Stimulated activated naive CD4-positive, alpha-beta T cell (primary cell): ENCODE measurements at regions not wholly inside any gene's neighbourhood (a gene's known extent, or its start where the extent isn't known, plus 50 kb on each side); places are given as distances from the start of the nearest gene placed in this dataset.

Experiments used
- DNase-seq, 6 experiments: peaks; one replicate each; lab custom pipeline; 2025; lab: John Stamatoyannopoulos, UW

DNA sequence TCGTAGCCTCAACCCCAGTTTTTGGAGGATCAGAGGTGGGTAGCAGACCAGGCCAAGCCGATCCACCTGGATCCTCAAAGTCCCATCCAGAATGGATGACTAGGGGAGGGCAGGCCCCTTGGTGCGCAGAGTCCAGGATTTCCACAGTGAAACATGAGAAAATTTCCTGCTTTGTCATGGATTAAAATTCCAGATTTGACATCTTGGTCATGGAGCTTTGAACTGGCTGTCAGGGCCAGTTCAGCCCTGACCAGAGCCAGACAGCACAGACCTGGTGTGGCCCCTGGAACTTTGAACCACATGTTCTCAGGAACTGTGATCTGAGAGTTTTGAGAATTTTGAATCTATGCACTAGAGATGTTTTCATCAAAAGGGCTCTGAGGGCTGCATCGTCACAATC, 177.5 kb downstream of the MN1 start:
- no peak for DNase-seq

DNA sequence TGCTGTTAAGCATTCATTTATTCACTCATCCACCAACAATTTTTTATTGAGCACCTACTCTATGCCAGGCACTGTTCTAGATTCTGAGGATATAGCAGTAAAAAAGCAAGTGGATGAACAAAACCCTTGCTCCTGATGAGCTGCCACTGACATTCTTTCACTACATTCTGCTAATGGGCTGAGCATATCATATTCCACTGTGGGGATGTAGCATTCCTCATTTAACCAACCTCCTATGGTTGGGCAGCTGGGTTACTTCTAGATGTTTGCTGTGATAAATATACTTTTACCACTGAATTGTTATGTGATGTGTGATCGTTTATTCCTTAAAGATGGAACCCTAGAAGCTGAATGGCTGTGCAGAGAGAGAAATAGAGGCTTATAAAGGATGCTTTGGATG, 176.9 kb downstream of the MN1 start:
- DNase-seq = no peak

DNA sequence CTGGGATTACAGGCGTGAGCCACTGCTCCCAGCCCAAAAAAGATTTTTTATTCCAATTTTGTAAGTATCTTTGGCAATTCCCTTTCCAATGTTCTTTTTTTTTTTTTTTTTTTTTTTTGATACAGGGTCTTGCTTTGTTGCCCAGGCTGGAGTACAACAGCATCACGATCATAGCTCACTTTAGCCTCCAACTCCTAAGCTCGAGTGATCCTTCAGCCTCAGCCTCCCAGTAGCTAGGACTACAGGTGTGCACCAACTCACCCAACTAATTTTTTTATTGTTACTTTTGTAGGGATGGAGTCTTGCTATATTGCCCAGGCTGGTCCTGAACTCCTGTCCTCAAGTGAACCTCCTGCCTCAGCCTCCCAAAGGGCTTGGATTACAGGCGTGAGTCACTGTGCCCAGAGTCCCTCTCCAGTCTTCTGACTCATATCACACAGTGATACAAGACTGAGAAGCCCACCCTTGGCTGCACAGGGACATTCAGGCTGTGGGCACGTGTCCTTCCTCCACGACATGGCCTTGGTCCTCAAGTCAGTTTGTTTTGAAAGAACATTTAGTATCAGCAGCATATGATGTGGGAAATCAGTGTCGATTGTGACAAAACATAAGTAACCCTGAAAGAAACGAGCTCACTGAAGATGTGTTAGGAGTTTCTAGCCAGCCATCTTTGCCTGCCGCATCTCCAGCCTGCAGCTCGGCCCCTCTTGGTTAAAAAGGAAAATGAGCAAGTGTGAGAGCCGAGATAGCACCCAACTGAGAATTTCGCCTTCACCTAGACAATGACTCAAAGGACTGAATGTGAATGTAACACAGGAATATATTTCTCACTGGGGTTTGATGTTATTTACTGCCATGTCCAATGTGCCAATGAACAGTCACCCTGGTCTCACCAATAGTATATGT, 175.5 kb downstream of the MN1 start:
- DNase-seq = no peak

DNA sequence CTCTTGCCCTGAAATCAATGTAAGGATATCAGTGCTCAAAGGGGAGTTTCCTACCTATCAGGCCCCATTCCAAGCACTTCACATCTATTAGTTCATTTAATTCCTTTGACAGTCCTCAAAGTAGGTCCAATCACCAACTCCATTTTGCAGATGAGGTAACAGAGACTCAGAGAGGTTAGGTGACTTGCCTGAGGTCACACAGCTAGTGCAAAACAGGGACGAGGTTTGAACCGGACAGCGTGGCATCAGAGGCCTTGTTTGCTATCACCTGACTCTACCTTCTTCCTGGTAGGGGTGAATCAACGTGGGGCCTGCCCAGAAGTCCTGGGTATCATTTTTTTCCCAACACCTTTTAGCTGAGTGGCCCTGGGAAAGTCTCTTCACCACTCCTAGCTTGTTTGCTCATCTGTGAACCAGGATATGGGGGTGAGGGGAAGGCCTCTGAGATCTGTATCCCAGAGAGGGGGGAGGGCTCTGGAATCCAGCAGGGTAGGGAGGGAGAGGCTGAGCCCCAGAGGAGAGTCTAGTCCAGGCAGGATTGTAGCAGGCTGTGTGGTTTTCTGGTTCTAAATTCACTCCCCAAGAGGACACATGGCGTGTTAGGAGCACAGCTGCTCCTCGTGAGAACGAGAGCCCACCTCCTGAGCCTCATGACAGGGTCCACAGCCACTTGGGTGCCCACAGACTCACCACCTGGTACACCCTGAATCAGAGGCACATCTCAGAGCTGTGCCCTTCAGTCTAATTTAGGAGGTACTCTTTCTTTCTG, 174.7 kb downstream of the MN1 start:
- DNase-seq = no peak

DNA sequence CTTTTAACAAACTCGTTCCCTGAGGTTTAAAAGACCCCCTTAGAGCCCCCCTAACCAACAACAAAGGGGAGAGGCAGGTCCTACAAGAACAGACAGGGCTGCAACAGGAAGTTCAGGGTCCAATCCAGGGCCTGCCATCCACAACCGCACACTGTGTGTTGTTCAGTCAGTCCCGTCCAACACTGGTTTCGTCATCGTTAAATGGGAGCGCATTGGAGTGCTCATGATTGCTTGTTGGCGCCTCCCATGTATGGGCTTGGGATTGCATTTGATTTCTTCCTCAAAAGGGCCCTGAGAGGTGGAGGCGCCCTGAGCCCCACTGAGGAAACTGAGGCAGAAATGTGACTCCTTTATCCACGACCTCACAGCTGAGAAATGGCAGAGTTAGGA, 174.1 kb downstream of the MN1 start:
- no peak for DNase-seq

DNA sequence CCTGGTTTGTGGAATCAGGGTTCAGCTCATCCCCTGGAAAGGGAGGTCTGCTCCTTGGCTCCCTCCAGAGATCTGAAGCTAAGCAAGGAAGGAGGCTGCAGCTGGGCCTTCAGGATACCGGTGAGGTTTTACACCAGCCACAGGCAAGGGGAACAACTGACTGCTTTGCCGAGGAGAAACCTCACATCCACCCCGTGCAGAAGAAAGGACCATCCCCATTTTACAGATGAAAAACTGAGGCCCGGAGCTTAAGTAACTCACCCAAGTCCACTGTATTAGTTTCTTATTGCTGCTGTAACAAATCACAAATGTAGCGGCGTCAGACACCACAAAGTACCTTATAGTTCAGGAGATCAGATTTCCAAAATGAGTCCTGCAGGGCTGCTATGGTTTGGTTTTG, 173.7 kb downstream of the MN1 start:
- no peak for DNase-seq

DNA sequence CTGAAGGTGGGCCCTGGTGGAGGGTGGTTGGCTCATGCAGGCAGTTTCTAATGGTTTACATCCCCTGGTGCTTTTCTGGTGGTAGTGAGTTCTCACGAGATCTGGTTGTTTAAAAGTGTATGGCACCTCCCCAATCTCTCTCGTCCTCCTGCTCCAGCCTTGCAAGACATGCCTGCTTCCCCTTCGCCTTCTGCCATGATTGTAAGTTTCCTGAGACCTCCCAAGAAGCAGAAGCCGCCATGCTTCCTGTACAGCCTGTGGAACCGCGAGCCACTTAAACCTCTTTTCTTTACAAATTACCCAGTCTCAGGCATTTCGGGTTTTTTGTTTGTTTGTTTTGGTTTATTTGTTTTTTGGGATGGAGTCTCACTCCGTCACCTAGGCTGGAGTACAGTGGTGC, 173.2 kb downstream of the MN1 start:
- no peak for DNase-seq

DNA sequence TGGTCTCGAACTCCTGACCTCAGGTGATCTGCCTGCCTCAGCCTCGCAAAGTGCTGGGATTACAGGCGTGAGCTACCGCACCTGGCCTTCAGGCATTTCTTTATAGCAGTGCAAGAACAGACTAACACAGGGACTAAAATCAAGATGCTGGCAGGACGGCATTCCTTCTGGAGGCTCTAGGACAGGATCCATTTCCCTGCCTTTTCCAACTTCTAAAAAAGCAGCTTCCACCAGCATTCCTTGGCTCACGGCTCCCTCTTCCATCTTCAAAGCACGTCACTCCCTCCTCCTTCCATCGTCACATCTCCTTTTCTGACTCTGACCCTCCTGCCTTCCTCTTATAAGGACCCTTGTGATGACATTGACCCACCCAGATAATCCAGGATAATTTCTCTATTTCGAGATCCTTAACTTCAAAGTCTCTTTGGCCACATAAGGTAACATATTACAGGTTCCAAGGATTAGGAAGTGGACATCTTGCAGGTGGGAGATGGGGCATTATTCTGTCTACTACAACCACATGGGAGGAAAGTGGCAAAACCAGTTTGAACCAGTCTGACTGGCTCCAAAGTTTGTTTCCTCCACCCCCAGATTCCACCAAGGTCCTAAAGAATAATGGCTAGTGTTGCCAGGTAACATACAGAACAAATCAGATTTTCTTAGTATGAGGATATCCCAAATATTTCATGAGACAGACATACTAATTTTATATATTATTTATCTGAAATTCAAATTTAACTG, 172.5 kb downstream of the MN1 start:
- DNase-seq = no peak

DNA sequence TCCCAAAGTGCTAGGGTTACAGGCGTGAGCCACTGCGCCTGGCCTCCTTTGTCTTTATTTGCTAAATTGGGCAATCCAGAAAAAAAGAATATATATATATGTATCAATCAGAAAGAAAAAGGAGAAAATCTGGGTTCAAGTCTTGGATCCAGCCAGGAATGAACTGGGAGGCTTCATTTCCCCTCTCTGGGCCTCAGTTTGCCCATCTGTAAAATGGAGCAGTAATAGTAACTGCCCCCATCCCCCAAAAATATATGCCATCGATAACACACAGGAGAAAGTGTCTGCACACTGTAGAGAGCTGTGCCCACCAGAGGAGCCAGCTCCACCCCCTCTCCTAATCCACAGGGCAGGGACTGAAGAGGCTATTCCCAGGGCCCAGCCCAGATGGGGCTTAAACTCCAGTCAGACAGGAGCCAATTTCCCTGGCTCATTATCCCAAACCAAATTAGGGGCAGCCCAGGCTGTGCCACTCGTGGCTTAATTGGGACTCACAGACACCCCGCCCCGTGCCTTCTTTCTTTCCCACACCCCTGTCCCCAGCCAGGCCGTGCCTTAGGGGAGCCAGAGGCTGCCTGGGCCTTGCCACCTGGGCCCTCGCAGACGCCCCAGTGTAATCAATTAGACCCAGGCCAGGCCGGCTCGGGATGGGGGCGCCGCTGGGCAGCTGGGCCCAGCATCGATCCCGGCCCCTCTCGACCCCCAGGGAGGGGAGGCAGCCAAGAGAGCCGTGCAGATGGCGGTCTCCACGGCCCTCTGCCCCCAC, 171.5 kb downstream of the MN1 start:
- no peak for DNase-seq

DNA sequence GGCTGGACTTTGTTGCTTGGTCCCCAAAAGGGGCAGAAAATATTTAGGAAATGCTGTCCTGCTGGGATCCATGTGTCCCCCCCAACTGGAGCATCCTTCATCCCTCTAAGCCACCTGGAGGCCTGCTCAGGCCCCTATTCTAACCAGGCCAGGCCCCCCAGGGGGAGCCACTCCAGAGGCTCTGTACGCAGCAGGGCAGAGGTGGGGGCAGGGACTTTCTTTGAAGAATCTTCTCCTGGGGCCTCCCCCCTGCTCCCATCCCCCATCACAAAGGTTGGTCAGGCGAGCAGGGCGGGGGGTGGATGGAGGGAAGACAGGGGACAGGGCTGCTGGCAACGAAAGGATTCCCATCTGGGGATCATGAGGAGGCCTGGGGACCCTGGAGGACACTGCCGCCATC, 170.8 kb downstream of the MN1 start:
- no peak for DNase-seq

DNA sequence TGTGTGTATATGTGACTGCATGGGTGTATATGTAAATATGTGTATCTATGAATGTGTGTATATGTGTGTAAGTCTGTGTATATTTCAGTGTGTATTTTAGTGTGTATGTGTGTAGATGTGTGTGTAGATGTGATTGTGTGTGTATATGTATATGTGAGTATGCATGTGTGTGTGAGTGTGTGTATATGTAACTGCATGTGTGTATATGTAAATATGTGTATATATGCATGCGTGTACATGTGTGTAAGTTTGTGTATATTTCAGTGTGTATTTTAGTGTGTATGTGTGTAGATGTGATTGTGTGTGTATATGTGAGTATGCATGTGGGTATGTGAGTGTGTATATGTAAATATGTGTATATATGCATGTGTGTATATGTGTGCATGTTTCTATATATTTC, 169.9 kb downstream of the MN1 start:
- no peak for DNase-seq

DNA sequence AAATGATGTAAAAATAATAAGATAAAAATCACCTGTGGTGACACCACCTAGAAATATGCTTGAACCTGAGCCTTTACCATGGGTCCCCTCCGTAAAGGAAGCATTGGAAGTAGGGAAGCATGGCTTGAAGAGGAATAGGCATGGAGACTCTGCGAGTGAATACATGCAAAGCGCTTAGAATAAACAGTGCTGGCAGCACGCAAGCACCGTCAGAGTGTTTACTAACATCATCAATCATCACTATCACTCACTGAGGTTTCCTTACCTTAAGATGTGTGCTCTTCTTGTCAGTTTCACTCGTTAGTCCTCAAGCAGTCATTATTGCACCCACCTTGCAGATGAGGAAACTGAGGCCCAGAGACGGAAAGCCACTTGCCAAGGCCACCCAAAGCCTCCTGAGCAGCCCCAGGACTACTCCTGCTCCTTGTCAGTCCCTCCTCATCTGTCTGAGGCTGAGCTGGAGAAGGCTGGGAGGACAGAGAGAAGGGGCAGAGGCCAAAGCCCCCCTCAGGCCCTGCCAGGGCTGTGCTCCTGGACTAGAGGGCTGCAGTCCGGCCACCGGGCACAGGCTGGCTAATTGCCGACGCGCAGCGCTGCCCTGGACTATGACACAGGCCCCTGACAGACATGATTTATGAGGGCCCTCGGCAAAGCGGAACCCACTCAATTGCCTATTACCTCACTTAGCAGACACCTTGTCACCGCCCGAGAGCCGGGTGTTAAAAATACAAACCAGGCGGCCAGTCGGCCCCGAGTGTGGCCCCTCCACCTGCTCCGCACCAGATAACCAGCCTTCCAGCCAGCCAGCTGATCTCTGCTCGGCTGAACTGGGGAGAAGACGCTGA, 168.9 kb downstream of the MN1 start:
- no peak for DNase-seq

DNA sequence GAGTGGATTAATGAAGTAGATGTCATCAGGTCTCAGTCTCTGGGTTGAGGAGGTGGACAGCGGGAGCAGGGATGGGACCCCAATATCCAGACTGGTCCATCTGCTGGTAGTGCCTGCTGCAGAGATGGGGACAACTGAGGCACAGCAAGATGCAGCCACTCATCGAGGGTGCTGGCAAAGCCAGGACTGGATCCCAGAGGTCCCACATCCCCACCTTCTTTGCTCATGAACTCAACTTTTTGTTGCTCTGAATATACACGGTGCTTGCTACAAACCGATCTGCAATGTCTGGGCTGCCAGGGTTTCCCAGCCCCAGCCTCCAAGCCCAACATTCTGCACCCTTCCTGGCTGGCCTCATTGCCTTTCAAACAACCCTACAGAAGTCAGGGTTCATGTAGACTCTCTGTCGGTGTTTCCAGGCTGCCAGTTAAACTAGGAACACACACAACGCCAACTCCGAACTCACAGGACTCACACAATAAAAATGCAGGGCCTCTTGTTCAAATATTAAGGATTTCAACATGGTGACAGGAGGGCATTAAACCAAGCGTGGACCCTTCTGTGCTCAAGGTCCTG, 168.2 kb downstream of the MN1 start:
- no peak for DNase-seq

DNA sequence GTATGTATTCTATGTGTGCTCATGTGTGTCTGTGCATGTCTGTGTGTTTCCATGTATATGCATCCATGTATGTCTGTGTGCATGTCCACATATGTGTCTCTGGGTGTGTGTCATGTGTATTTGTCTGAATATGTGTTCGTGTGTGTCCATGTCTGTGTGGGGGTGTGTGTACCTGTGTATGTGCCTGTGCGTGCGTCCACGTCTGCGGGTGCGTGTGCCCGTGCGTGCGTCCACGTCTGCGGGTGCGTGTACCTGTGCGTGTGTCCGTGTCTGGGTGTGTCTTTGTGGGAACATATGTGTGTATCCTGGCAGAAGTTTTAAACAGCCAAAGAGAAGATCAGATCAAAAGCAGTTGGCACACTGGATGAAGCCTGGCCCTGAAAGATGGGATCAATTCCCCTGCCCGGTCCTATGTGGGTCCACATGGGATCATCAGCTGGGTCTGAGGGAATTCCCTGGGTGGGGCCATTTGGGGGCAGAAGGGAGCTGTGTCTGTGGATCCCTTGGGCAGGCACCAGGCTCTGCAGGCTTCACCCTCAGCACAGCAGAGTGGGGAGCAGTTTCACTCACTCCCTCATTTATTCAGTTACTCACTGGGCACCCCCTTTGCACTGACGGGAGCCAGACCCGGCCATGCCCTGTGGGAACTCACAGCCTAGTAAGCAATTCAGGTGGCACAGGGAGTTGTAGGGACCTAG, 167.4 kb downstream of the MN1 start:
- DNase-seq = no peak

DNA sequence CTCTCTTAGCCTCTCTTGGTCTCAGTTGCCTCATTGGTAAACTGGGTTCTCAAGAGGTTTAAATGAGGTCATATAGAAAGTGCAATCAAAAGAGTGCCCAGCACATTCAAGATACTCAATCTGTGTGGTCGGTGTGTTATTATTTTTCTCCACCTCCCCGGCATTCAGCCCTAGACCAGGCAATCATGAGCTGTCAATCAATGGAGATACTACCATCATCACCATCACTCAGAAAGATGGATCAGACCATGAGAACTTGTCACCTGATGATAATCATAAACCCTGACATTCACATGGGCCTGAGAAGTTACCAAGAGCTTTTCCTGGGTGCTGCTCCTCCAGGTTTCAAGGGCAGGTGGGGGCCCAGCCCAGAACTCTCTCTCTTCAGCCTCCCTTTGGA, 166.1 kb downstream of the MN1 start:
- no peak for DNase-seq

DNA sequence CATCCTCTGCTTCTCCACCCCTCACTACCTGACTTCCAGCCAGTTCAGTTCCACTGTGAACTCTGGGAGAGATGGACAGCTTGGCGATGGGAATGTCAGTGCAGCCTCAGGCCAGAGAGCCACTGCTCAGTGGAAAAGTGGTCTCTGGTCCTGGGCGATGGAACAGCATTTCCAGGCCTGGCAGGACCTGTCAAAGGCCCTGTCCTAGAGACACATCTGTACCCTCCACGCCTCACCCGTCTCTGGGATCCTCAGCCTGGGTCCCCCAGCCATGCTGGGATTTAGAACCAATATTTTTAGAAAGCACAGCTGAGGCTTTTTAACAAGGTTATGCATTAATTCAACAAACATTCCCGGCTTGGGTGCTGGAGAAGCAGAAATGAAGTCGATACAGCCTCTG, 165.7 kb downstream of the MN1 start:
- DNase-seq = no peak

DNA sequence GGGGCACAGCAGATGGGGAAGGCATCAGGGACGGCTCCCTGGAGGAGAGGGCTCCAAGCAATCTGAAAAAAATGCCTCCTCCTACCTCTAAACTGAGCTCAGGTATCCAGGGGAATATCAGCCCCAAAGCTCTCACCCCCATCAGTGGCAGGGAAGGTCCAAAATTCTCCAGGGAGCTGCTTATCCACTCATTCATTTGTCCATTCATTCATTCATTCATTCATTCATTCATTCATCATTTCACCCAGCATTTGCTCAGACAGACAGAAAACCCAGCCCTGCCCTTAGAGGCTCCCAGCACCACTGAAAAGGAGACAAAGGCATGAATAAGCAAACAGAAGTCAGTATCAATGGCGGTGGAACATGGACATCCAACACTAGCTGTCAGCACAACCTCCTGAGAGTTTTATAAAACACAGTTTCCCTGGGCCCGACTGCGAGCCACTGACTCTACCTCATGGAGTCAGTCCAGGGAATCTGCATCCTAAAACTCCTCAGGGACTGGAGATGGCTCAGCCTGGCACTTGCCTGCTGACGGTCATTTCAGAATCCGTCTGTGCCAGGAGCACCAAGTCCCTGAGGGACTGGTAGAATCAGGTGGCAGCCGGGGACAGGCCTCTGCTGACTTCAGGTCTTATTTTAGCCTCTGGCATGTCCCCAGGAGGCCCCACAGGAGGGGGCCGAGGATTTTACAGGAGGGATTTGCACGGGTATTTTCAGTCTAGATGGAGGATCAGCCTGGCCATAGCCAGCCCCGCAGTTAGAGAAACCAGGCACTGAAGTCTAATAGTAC, 164.6 kb downstream of the MN1 start:
- no peak for DNase-seq

DNA sequence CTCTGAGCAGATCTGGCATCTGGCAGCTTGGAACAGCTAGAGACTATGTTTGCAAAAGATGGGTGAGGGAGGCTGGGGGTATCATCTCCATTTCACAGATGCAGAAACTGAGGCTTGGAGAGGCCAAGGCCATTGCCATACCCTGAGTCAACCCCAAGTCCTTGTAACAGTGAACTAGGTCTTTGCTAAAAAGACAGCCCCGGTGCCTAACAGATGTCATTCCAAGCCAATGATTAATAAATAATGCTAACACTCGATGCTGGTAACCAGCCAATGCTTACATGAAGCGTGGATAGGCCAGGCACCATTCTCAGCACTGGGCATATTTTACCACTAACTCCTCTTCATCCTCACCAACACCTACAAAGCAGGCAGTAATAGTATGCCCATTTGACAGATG, 164.0 kb downstream of the MN1 start:
- DNase-seq = no peak
